ENCODE measurements at regions not wholly inside any gene's neighbourhood (a gene's known extent, or its start where the extent isn't known, plus 50 kb on each side); places are given as distances from the start of the nearest gene placed in this dataset.

DNA sequence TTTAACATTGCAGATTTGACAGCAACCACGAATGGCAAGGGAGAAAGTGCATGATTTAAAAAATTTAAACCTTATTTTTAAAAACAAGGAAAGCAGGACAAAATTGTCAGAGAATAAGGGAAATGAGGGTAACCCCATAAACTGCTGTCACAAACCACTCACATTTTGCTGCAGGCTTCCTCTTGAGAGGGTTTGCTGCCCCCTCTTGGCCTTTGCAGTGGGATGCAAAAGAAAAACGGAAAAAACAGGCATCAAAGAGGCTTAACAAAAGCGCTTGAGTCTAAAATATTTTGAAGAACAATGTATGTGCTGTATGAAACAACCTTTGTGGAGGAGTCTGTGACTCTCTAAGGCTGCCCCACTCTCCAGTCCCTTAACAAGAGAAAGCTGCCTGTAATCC, 91.6 kb downstream of the TMX3 start:
- TF ChIP-seq, protein P1, sequence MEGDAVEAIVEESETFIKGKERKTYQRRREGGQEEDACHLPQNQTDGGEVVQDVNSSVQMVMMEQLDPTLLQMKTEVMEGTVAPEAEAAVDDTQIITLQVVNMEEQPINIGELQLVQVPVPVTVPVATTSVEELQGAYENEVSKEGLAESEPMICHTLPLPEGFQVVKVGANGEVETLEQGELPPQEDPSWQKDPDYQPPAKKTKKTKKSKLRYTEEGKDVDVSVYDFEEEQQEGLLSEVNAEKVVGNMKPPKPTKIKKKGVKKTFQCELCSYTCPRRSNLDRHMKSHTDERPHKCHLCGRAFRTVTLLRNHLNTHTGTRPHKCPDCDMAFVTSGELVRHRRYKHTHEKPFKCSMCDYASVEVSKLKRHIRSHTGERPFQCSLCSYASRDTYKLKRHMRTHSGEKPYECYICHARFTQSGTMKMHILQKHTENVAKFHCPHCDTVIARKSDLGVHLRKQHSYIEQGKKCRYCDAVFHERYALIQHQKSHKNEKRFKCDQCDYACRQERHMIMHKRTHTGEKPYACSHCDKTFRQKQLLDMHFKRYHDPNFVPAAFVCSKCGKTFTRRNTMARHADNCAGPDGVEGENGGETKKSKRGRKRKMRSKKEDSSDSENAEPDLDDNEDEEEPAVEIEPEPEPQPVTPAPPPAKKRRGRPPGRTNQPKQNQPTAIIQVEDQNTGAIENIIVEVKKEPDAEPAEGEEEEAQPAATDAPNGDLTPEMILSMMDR (conservative IDR thresholded peaks at IDR 0.05), result peak; percentile 86
- no peak for TF ChIP-seq ZFX (IDR thresholded peaks at IDR 0.05)
- H3K27ac ChIP-seq, result no peak overlapping the region

DNA sequence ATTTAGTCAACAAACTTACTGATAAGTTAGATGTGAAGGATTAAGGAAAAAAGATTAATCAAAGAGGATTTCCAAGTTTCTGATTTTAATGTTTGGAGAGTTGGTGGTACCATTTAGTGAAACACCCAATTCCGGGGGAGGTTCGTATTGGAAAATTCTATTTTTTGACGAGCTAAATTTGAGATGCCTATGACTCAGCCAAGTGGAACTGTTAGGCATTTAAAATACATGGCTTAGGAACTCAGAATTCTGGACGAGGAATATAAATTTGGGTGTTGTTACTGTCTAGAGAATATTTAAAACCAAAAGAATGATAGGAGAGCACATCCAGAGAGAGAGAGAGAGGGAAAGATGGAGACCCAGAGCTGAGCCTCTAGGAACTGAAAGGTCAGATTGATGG, 103.6 kb downstream of the TMX3 start:
- no peak overlapping the region for H3K27ac ChIP-seq
- TF ChIP-seq, protein P1 (conservative IDR thresholded peaks at IDR 0.05), result no peak
- TF ChIP-seq ZFX (IDR thresholded peaks at IDR 0.05), result no peak

DNA sequence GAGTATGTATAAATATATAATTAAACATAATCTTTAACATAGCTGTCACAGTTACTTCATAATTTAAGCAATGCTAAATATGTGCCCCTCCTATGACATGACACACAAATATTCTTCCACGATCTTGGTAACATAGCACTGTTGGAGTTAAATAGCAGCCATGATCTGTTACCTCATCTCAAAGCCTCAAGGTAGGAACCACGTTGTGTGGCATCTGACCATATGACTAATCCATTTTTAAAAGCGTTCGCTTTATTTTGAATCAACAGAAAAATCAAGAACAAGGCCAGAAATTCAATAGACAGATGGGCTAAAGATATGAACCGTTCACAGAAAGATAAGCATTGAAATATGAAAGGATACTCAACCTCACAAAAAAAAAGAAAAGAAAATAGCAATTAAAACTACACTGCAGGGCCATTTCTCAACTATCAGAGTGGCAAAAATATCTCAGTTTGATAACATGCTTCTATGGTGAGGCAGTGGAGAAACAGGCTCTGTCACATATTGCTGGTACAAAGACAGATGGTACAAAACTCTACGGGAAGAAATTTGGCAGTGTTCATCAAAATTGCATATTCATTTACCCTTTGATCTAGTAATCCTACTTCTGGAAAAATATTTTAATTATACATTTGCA, 105.9 kb downstream of the TMX3 start:
- TF ChIP-seq ZFX (IDR thresholded peaks at IDR 0.05), result no peak
- TF ChIP-seq, protein P1 (conservative IDR thresholded peaks at IDR 0.05), result no peak
- no peak overlapping the region for H3K27ac ChIP-seq

DNA sequence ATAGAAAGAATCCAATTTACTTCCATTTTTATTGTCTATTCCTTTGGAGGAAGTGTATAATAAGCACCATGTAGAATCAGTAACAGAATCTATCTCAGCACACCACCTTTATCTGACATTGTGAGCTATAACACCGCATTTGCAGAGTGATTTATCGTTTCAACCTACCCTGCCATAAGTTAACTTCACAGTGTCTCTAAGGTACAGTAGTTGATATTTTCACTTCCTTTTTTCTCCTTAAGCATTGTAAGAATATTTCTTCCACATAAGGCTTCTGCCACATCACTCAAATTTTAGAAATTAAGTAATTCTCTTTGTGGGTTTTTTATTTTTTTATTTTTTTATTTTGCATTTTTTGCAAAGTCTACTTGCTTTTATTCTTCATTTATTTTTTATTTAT, 107.1 kb downstream of the TMX3 start:
- H3K27ac ChIP-seq, result no peak overlapping the region
- TF ChIP-seq, protein P1 (conservative IDR thresholded peaks at IDR 0.05), result no peak
- TF ChIP-seq ZFX (IDR thresholded peaks at IDR 0.05), result no peak

DNA sequence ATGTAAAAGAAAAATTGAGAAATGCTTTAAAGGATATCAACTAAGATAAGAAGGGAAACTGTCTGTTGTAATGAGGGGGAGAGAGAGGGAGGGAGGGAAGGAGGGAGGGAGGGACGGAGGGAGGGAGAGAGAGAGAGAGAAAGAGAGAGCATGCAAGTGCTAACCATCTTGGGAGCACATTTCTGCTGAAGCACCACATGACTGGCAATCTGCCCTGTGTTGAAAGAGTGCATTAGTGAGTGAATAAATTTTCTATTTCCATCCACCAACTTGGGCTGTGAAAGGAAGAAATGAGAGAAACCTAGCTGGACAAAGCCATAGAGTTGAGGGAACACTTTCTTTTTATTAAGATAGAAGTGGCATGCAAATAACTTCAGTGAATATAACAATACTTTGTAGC, 110.7 kb downstream of the TMX3 start:
- no peak for TF ChIP-seq ZFX (IDR thresholded peaks at IDR 0.05)
- TF ChIP-seq, protein P1 (conservative IDR thresholded peaks at IDR 0.05), result no peak
- H3K27ac ChIP-seq, result no peak overlapping the region

DNA sequence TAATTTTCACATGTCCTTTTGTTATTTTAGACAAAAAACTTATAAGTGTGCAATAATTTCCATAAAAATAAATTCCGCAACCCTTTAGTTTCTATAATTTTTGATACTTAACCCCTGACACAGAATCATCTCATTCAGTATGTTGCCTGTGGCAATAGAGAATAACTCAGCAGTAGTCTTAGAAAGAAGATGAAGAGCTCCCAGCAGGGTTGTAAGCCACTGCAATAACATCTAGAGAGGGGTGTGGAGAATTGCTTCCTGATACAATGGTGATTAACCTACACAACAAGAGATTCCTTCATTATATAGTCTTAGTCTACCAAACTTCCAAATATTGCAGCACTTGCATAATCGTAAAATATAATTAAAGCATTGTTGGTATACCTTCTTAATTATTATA, 118.9 kb downstream of the TMX3 start:
- TF ChIP-seq, protein P1 (conservative IDR thresholded peaks at IDR 0.05), result no peak

DNA sequence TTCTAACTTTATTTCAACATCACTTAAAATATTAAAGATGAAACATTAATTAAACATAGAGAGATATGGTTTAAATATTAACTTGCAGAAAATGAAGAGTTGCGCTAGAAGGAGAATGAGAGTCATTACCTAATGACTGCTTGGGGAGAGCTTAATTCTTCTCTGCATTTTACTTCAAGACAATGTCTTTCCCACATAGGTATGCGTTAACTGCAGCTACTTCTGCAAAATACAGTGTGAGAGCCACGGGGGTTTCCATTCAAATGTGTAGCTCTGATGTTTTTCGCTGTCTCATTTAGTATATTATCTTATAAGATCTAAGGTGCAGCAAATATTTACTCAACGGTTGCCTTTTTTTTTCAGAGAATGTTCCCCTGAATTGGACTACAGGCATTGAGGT, 126.7 kb downstream of the TMX3 start:
- no peak for TF ChIP-seq ZFX (IDR thresholded peaks at IDR 0.05)
- TF ChIP-seq, protein P1 (conservative IDR thresholded peaks at IDR 0.05), result no peak
- no peak overlapping the region for H3K27ac ChIP-seq

More for the DNA sequence above, 118.9 kb downstream of the TMX3 start:
- H3K27ac ChIP-seq, result no peak overlapping the region

Data from C4-2B (cell line).